ENCODE measurements at regions not wholly inside any gene's neighbourhood (a gene's known extent, or its start where the extent isn't known, plus 50 kb on each side); places are given as distances from the start of the nearest gene placed in this dataset.

DNA sequence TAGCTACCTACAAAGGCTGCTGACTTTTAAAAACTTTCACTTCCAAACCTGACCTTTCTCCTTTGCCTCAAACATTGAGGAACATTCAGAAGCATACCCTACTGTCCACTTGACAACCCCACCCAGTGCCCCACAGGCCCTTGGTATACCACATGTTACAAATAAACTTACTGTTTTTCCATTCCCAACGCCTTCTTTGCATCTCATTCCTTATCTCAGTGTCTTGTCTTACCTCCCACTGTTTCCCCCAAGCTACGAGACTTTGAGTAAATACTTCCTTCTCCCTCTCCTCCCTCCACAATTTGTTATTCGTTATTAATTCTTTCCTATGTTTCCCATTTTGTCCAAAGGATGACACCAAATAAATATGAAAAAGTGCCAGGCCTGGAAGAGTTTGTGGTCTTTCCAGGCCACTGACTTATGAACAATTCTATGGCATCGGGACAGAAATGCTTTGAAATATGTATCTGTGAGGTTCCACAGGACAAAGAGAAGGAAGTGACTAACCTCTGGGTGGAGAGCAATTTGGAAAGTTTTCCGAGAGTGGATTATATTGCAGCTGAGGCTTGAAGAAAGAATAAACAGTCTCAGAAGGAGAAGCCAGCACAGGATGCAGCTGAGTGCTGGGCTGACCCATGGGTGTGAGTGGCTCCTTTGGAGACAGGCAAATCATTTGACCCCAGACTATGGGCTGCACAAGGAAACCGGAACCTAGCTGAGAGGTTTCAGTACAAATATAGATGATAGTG, 409.0 kb downstream of the LPIN1 start:
- Histone ChIP-seq H3K4me1 (peaks cover 0 to 17% (median 3%) of the 10 kb centered on the region in 4 donors), H3K36me3 (no peaks in the 10 kb centered on the region), H3K9me3 (no peaks in the 10 kb centered on the region), H3K27me3 (no peaks in the 10 kb centered on the region), H3K27ac (peak overlapping the region in 2 of 4 donors; percentile 43 to 61), H3K4me3 (no peak overlapping the region)
- TF ChIP-seq, protein P1, sequence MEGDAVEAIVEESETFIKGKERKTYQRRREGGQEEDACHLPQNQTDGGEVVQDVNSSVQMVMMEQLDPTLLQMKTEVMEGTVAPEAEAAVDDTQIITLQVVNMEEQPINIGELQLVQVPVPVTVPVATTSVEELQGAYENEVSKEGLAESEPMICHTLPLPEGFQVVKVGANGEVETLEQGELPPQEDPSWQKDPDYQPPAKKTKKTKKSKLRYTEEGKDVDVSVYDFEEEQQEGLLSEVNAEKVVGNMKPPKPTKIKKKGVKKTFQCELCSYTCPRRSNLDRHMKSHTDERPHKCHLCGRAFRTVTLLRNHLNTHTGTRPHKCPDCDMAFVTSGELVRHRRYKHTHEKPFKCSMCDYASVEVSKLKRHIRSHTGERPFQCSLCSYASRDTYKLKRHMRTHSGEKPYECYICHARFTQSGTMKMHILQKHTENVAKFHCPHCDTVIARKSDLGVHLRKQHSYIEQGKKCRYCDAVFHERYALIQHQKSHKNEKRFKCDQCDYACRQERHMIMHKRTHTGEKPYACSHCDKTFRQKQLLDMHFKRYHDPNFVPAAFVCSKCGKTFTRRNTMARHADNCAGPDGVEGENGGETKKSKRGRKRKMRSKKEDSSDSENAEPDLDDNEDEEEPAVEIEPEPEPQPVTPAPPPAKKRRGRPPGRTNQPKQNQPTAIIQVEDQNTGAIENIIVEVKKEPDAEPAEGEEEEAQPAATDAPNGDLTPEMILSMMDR (IDR thresholded peaks at IDR 0.05) = no peak
- peak in 1 of 2 donors; percentile 64 for TF ChIP-seq EP300 (IDR thresholded peaks at IDR 0.05)
- 39 to 46% methylated on average over 6 of the region's 6 CpGs for WGBS, 2 donors
- no peak for DNase-seq (ENCODE audit: low spot score in 2 of 2)

DNA sequence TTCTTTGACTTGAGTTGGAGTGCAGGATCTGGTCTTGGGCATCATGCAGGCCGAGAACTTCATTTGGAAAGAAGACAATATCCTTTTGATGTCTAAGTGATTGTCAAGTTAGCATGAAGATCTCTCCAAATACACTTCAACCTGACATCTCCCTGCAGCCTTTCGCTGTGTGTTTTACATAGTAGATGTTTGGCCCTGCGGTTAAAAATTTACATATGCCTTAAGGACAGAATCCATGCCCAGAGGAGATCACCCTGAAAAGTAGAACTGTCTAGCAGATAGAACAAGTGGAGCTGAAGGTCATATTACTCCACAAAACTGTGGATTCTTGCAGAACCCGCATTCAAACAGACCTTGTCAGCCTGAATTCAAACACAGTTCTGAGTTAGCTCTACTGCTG, 409.9 kb downstream of the LPIN1 start:
- TF ChIP-seq POLR2A (IDR thresholded peaks at IDR 0.05) (no peak), EP300 (IDR thresholded peaks at IDR 0.05) (no peak)
- TF ChIP-seq, protein P1 (IDR thresholded peaks at IDR 0.05) = no peak
- Histone ChIP-seq H3K9me3 (no peaks in the 10 kb centered on the region), H3K36me3 (no peaks in the 10 kb centered on the region), H3K4me1 (peaks cover 0 to 17% (median 3%) of the 10 kb centered on the region in 4 donors), H3K27me3 (no peaks in the 10 kb centered on the region), H3K4me3 (no peak overlapping the region), H3K27ac (peak overlapping the region in 2 of 4 donors; percentile 43 to 61)
- no peak for DNase-seq (ENCODE audit: low spot score in 2 of 2)
- 82% methylated on average over 4 of the region's 4 CpGs for WGBS, 2 donors

DNA sequence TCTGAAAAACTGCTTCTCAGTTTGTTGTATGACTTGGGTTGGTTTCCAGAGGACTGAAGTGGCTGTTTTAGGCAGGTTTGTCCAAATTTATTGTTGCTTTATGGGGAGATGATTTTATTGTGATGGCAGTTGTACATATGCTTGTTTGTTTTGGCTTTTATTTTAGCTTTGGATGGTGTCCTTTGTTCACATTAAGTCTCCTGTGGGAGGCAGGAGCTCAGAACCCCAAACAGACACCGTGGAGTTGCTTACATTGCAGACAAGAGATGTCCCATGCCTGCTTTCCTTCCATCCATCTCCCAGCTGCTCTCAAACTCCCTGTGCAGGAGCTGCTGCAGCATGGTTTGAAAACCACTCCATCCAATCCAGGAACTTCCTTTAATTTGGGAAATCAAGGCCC, 414.7 kb downstream of the LPIN1 start:
- Histone ChIP-seq H3K4me3 (no peak overlapping the region), H3K4me1 (peaks cover 0 to 7% (median under 1%) of the 10 kb centered on the region in 4 donors), H3K9me3 (no peaks in the 10 kb centered on the region), H3K36me3 (no peaks in the 10 kb centered on the region), H3K27me3 (no peaks in the 10 kb centered on the region), H3K27ac (no peak overlapping the region)
- DNase-seq (ENCODE audit: low spot score in 2 of 2) = no peak
- WGBS, 2 donors = 38 to 53% methylated on average over 1 of the region's 1 CpG
- TF ChIP-seq POLR2A (IDR thresholded peaks at IDR 0.05) (no peak), EP300 (IDR thresholded peaks at IDR 0.05) (no peak)
- TF ChIP-seq, protein P1 (IDR thresholded peaks at IDR 0.05) = no peak

DNA sequence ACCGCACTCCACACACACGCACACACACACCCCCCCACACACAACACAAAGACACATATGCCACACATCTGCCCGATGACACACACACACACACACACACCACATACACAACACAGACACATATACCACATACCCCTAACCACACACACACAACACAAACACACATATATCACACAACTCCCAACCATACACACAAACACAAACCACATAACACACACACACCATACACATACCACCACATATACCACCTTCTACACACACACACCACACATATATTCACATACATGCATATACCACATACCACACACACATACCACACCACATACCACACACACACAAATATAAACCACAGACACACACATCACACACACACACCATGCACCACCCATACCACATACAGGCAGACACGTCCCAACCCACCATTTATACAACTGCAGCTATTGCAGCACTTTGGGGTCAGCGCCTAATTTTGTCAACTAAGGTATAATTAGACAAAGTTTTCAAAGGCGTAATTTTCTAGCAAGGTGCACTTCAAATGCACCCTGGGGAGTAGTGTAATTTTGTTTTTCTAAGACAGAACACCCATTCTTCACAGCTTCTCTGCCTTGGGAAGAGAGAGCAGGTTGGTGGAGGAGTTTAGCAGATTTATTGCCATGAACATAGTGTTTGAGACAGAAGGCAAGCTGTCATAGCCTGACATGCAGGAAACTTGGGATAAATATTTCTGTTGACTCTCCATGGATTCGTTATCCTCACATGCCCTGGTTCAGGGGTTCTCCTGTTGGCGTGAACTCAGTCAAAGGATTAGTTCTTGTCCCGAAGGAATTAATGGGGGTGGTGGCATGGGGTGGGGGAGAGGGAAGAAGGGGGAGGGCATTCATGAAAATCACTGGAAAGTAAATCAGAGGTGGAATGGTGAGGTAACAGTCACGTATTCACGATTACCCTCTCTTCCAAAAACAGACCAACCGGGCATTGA, 416.1 kb downstream of the LPIN1 start:
- H3K27ac ChIP-seq = no peak overlapping the region
- no peaks in the 10 kb centered on the region for H3K9me3 ChIP-seq
- no peaks in the 10 kb centered on the region for H3K27me3 ChIP-seq
- H3K4me3 ChIP-seq = no peak overlapping the region
- no peak for DNase-seq (ENCODE audit: low spot score in 2 of 2)
- H3K36me3 ChIP-seq = no peaks in the 10 kb centered on the region
- TF ChIP-seq EP300 (IDR thresholded peaks at IDR 0.05) = no peak
- TF ChIP-seq, protein P1 (IDR thresholded peaks at IDR 0.05) = no peak
- TF ChIP-seq POLR2A (IDR thresholded peaks at IDR 0.05) = no peak
- H3K4me1 ChIP-seq = peaks cover 0 to 6% (median 3%) of the 10 kb centered on the region in 4 donors
- 87 to 88% methylated on average over 12 of the region's 12 CpGs for WGBS, 2 donors

DNA sequence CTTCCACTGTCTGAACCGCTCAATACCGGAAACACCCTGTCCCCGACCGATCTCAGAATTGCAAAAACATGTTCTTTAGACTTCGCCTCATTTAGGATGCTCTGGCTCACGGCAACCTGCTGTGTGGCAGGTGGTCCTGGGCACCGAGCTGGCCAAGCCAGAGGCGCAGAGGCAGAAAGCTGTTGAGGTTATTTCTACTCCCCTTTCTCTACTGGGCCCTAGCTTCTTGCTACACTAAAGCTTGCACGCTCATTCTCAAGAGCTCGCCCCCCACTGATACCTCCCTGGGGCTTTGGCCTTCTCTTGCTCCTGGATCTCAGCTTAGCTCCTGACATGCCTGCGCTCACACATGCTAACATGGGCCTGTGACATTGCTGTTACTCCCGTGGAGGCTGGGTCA, 417.4 kb downstream of the LPIN1 start:
- DNase-seq (ENCODE audit: low spot score in 2 of 2) = no peak
- TF ChIP-seq EP300 (IDR thresholded peaks at IDR 0.05) (no peak), POLR2A (IDR thresholded peaks at IDR 0.05) (no peak)
- TF ChIP-seq, protein P1 (IDR thresholded peaks at IDR 0.05) = no peak
- 93 to 94% methylated on average over 12 of the region's 12 CpGs for WGBS, 2 donors
- Histone ChIP-seq H3K9me3 (no peaks in the 10 kb centered on the region), H3K27me3 (no peaks in the 10 kb centered on the region), H3K4me1 (peaks cover 0 to 19% (median 15%) of the 10 kb centered on the region in 4 donors), H3K36me3 (no peaks in the 10 kb centered on the region), H3K27ac (no peak overlapping the region), H3K4me3 (no peak overlapping the region)

Data from tibial nerve (tissue), 4 donors.